ENCODE measurements at regions not wholly inside any gene's neighbourhood (a gene's known extent, or its start where the extent isn't known, plus 50 kb on each side); places are given as distances from the start of the nearest gene placed in this dataset.

DNA sequence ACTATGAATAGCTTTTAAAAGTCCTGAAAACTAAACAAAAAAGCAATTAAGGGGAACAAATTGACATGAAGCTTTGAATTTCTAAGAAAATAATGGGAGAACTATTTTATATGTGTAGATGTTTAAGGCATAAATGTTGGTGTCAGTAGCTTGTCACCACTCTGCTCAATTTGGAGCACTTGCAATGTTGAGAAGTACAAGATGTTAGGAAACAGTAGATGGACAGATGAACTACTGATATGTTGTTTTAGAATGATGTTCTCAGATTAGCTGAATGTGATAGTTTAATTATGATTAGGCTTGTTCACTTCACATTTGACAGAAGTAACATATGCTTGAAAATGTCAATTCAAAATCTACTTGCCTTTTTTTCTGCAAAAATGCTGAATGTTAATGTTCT is 525.7 kb upstream of the IGFBP7 start:
- RAD21 ChIA-PET (ENCODE audit: unreplicated experiment): no interaction called here
- POLR2A ChIA-PET: no interaction called here
- no peaks in the 10 kb centered on the region for H4K20me1 ChIP-seq (ENCODE audit: control insufficient read depth, insufficient read depth)
- FAIRE-seq (no peak), ATAC-seq (no peak), DNase-seq (ENCODE audit: low read depth, low spot score) (no peak)
- H3K27me3 ChIP-seq (replicated peaks in 1 of 2; ENCODE audit: control insufficient read depth in 2 of 2, insufficient read depth in 2 of 2, low read length in 1 of 2): no peaks in the 10 kb centered on the region
- H3K79me2 ChIP-seq (ENCODE audit: control insufficient read depth, insufficient read depth, low read length): no peaks in the 10 kb centered on the region
- CTCF ChIA-PET: no interaction called here
- no peaks in the 10 kb centered on the region for H3K9me3 ChIP-seq (replicated peaks; ENCODE audit: control insufficient read depth, insufficient read depth, low read length)
- intact Hi-C loops (cut with micrococcal nuclease; ENCODE audit: unreplicated experiment): no loop called here
- H3K4me3 ChIP-seq: no peak overlapping the region
- no peak overlapping the region for H3K9ac ChIP-seq (ENCODE audit: control insufficient read depth, insufficient read depth, low read length)
- H3K4me2 ChIP-seq (ENCODE audit: control insufficient read depth, insufficient read depth): no peak overlapping the region
- no peak overlapping the region for H2AFZ ChIP-seq (ENCODE audit: control insufficient read depth, low read depth, low read length)
- H3K36me3 ChIP-seq (ENCODE audit: control insufficient read depth in 2 of 2, insufficient read depth in 2 of 2, low read length in 1 of 2): no peaks in the 10 kb centered on the region
- SMC1A ChIA-PET (ENCODE audit: uncharacterized antibody, unreplicated experiment): no interaction called here
- no peaks in the 10 kb centered on the region for H3K4me1 ChIP-seq (ENCODE audit: control insufficient read depth, insufficient read depth, low read length)
- BruUV-seq (replicated peaks): no TSS peak
- TF ChIP-seq NR2C2 (IDR thresholded peaks at IDR 0.05; ENCODE audit: borderline replicate concordance, control insufficient read depth, insufficient read length, low read depth) (no peak), YBX1 (IDR thresholded peaks at IDR 0.05) (no peak), MTA3 (IDR thresholded peaks at IDR 0.05; ENCODE audit: borderline replicate concordance, low read length) (no peak), RUNX3 (IDR thresholded peaks at IDR 0.05; ENCODE audit: low read length) (no peak), NFXL1 (IDR thresholded peaks at IDR 0.05; ENCODE audit: borderline replicate concordance) (no peak)
- TF ChIP-seq, protein P1, sequence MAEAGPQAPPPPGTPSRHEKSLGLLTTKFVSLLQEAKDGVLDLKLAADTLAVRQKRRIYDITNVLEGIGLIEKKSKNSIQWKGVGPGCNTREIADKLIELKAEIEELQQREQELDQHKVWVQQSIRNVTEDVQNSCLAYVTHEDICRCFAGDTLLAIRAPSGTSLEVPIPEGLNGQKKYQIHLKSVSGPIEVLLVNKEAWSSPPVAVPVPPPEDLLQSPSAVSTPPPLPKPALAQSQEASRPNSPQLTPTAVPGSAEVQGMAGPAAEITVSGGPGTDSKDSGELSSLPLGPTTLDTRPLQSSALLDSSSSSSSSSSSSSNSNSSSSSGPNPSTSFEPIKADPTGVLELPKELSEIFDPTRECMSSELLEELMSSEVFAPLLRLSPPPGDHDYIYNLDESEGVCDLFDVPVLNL (IDR thresholded peaks at IDR 0.05; ENCODE audit: low read depth, low read length): no peak
- H3K27ac ChIP-seq (ENCODE audit: control insufficient read depth, insufficient read depth): no peak overlapping the region
- in situ Hi-C loops (cut with MboI): no loop called here

DNA sequence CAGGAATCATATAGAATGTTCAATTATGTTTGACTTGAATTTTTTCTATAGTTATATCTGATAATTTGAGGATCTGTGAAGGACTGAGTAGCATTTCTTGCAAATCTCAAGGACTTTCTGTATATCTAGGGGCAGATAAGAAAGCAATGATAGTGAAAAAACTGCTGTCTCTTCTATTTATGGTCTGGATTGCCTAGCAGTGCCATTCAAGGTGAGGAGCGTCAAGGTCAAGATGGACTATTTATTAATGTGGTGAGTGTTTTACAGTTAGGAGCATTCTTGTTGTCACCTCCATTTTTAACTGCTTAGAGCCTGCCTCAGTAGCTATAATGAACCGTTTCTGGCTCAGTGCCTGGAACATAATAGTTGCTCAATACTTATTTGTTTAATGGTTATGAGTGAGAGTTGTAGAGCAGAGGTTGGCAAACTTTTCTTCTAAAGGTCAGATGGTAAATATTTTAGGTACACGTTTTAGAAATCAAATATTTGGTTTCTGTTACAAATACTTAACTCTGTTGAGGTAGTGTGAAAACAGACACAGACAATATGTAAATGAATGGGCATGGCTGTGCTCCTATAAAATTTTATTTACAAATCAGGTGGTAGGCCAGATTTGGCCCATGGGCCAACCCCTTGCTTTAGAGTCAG is 523.2 kb upstream of the IGFBP7 start:
- H3K79me2 ChIP-seq (ENCODE audit: control insufficient read depth, insufficient read depth, low read length): no peaks in the 10 kb centered on the region
- H3K27ac ChIP-seq (ENCODE audit: control insufficient read depth, insufficient read depth): no peak overlapping the region
- H2AFZ ChIP-seq (ENCODE audit: control insufficient read depth, low read depth, low read length): no peak overlapping the region
- no peak for ATAC-seq
- H3K4me1 ChIP-seq (ENCODE audit: control insufficient read depth, insufficient read depth, low read length): no peaks in the 10 kb centered on the region
- FAIRE-seq: no peak
- H3K4me3 ChIP-seq: no peak overlapping the region
- intact Hi-C loops (cut with micrococcal nuclease; ENCODE audit: unreplicated experiment): no loop called here
- no TSS peak for BruUV-seq (replicated peaks)
- TF ChIP-seq IKZF1 (conservative IDR thresholded peaks at IDR 0.05) (no peak), KDM1A (IDR thresholded peaks at IDR 0.05; ENCODE audit: borderline replicate concordance) (no peak), GATAD2B (conservative IDR thresholded peaks at IDR 0.05; ENCODE audit: low read depth) (no peak), RB1 (IDR thresholded peaks at IDR 0.05; ENCODE audit: borderline replicate concordance) (no peak), EGR1 (IDR thresholded peaks at IDR 0.05; ENCODE audit: borderline replicate concordance in 1 of 2, low read depth in 2 of 2, low read length in 2 of 2) (no peak)
- TF ChIP-seq, protein P2, sequence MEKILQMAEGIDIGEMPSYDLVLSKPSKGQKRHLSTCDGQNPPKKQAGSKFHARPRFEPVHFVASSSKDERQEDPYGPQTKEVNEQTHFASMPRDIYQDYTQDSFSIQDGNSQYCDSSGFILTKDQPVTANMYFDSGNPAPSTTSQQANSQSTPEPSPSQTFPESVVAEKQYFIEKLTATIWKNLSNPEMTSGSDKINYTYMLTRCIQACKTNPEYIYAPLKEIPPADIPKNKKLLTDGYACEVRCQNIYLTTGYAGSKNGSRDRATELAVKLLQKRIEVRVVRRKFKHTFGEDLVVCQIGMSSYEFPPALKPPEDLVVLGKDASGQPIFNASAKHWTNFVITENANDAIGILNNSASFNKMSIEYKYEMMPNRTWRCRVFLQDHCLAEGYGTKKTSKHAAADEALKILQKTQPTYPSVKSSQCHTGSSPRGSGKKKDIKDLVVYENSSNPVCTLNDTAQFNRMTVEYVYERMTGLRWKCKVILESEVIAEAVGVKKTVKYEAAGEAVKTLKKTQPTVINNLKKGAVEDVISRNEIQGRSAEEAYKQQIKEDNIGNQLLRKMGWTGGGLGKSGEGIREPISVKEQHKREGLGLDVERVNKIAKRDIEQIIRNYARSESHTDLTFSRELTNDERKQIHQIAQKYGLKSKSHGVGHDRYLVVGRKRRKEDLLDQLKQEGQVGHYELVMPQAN (conservative IDR thresholded peaks at IDR 0.05): no peak
- no peak overlapping the region for H3K4me2 ChIP-seq (ENCODE audit: control insufficient read depth, insufficient read depth)
- H3K9me3 ChIP-seq (replicated peaks; ENCODE audit: control insufficient read depth, insufficient read depth, low read length): no peaks in the 10 kb centered on the region
- H3K27me3 ChIP-seq (replicated peaks in 1 of 2; ENCODE audit: control insufficient read depth in 2 of 2, insufficient read depth in 2 of 2, low read length in 1 of 2): no peaks in the 10 kb centered on the region
- WGBS (ENCODE audit: insufficient coverage, insufficient replicate concordance, low lambda C conversion rate, missing lambda C conversion rate): 32% methylated on average over 3 of the region's 3 CpGs
- H3K9ac ChIP-seq (ENCODE audit: control insufficient read depth, insufficient read depth, low read length): no peak overlapping the region
- in situ Hi-C loops (cut with MboI): no loop called here
- DNase-seq (ENCODE audit: low read depth, low spot score): no peak
- H3K36me3 ChIP-seq (ENCODE audit: control insufficient read depth in 2 of 2, insufficient read depth in 2 of 2, low read length in 1 of 2): no peaks in the 10 kb centered on the region
- H4K20me1 ChIP-seq (ENCODE audit: control insufficient read depth, insufficient read depth): no peaks in the 10 kb centered on the region
- ChIA-PET SMC1A (ENCODE audit: uncharacterized antibody, unreplicated experiment) (no interaction called here), RAD21 (ENCODE audit: unreplicated experiment) (no interaction called here), CTCF (no interaction called here), POLR2A (no interaction called here)

Measured in GM12878 (cell line).